ENCODE measurements at regions not wholly inside any gene's neighbourhood (a gene's known extent, or its start where the extent isn't known, plus 50 kb on each side); places are given as distances from the start of the nearest gene placed in this dataset.
"Not testable (repeated sequence)": the region's sequence is repeated elsewhere in the genome, so short reads cannot be mapped to it uniquely, and the experiment has no call there.

GRCh38 chr1:234915924-234916675 lies 212.5 kb downstream of the TOMM20 start:
- no peak for DNase-seq

DNA sequence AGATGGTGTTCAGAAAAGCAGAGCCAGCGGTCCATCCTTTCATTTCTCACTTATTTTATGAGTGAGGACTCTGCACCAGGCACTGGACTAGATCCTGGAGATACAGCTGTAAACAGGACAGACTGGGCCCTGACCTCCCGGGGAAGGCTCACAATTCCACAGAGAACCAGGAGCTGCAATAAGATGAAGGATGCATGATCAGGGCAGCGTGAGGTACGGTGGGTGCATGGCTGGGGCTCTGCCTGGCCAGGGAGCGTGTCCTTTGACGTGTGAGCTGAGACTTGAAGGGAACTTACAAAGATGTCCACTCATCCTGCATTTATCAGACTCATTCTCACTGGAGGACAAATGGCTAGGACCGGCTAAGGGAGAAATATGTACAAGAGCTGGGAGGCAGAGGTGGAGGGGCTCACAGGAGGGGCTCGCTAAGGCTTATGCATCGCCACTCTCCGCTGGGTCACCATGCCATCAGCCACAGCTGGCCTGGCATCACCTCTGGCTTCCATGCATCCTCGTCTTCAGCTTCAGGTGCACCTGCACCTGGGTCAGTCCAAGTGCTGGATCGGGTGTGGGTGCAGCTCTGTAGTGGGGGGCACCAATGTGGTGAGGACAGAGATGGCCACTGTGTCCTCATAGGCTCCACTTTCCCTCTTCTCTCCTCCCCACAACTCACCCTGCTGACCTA lies 213.9 kb downstream of the TOMM20 start:
- no peak for DNase-seq

- no peak for DNase-seq
These were observed 214.9 kb downstream of the TOMM20 start for GRCh38 chr1:234913771-234914170.

DNA sequence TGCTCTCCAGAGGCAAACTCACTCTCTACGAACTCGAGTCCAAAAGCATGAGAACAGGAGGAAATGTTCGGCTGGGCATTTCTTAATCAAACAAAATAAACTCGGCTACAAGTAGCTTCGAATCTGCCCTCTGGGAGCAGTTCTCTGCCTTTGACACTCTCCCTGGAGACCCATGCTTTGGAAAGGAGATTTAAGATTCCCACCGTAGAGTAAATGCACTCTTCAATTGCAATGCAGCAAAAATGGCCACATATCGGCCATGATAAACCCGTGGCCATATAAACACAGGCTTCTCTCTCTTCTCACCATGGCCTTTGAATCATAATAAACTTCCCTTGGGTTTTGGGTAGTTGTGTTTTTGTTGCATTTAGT lies 215.4 kb downstream of the TOMM20 start:
- no peak for DNase-seq

GRCh38 chr1:234912548-234913277 lies 215.9 kb downstream of the TOMM20 start:
- no peak for DNase-seq

DNA sequence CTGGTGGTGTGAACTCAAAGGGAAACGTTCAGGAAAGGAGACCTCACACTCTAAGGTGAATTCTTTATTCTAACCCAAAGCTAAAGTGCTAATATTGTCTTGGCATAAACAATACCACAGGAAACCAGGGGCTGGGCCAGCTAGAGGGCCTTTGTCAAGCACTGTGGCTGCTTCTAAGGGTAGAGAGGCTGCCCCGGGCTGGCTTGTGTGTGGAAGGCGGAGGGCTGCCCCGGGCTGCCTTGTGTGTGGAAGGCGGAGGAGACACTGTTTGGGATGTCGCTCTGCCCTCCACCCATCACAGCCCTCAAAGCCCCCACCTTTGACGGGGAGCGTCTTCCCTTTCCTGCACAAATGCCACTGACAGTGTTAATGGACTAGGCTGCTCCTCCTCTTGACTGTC lies 216.8 kb downstream of the TOMM20 start:
- peak; percentile 31 for DNase-seq

GRCh38 chr1:234911136-234911535 lies 217.5 kb downstream of the TOMM20 start:
- DNase-seq: not testable (repeated sequence)

GRCh38 chr1:234909851-234910250 lies 218.8 kb downstream of the TOMM20 start:
- DNase-seq: no peak

GRCh38 chr1:234909307-234909810 lies 219.3 kb downstream of the TOMM20 start:
- no peak for DNase-seq

DNA sequence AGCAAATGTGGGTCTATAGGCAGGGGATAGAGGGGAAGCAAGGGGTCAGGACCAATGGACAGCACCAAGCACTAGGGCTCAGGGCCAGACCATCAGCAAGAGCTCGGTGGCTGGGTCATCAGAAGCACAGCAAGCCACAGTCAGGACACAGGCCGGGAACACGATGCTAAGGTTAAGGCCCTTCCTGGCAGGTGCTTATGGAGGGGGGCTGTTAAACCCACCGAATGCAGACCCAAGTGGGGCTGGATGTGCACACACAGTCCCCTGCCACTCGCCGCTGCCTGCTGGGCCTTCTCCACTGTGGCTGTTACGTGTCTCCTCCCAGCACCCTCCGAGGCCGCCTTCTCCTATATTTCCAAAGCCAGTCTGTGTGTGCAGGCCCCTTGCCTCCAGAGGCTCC lies 220.1 kb downstream of the TOMM20 start:
- no peak for DNase-seq

- no peak for DNase-seq
These were observed 220.7 kb downstream of the TOMM20 start for GRCh38 chr1:234907940-234908405.

DNA sequence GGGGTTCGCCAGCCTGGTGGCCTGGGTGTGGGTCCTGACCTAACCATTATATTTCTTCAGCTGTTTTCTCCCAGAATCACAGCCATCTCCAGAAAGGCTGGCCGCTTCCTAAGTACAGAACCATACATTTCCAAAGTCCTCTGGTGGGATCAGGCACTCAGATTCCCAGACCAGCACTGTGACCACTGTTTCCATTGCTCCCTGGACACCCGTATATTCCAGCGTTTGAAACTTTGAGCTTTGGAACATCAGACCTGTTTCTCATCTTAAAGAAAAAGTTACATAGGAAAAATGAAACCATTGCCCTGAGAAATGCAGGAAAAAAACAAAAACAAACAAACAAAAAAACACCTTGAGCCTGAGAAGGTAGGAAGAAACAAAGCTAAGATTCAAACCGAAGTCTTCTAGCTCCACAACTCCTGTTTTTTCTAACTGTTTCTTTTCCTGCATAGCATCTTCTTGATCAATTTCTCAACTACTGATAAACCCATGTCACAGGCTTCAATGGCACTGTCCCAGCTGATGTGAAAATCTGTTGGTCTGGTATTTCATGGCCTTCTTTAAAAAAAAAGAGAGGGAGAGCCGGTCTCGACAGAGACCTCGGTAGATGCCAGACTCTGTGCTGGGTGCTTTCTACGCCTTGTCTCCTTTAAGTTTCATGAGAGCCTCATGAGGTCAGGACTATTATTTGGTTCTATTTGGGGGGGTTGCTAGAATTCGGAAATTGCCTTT lies 221.3 kb downstream of the TOMM20 start:
- no peak for DNase-seq

DNA sequence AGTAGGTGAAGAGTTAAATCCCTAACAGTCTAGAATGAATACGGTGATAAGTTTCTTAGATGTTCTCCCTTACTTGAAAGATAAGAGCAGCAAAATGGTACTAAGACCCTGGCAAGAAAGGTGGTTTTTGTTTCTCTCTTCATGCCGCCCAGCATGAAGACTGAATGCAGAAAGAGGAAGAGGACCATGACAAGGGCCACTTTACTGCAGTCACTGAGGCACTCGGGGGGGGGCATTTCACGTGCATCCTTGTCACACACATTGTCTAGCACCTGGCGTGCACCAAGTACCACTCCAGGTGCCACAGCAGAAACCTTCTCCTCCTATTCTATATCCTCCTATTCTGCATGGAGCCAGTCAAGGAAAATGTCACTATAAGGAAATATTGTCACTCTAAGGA lies 222.0 kb downstream of the TOMM20 start:
- no peak for DNase-seq

- DNase-seq: no peak
These were observed 225.7 kb downstream of the TOMM20 start for GRCh38 chr1:234902774-234903547.

DNA sequence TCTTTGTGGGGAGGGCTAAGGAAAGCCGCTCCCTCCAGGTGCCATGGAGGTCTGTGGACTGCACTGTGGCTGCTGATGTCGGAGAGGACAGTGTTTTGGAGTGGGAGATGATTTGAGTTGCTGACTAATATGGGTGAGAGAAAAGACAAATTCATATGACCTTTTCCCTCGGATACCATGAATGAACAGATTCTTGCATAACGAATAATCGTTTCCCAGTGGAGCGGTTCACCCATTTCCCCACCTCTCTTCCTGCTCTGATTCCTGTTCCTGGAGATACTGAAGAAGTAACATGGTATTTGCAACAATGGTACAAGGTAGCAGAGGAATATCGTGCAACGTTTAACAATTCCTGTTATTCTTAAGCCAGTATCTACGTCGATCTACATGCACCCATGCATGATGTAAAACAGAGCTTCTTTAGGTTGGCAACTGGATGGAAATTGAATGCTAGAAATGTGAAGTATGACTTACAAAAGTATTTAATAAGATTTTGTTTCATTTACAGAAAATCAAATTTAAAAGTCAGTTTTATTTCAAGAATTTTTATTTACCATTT lies 227.1 kb downstream of the TOMM20 start:
- DNase-seq: no peak

GRCh38 chr1:234900595-234900994 lies 228.0 kb downstream of the TOMM20 start:
- DNase-seq: no peak

DNA sequence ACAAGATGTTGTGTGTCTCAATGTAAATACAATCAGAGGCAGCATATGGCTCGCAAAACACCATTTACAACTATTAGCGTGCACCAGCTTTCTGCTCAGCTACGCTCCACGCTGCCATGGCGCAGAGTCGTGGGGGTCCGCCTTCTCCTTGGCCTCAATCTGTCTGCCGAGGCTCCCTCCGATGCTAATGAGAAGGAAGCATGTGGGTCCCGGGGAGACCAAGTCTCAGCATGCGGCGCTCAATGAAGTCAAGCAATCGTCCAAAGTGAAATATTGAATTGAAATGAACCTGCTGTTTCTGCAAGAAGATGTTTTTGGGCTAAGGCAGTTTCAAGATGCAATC lies 228.9 kb downstream of the TOMM20 start:
- no peak for DNase-seq

DNA sequence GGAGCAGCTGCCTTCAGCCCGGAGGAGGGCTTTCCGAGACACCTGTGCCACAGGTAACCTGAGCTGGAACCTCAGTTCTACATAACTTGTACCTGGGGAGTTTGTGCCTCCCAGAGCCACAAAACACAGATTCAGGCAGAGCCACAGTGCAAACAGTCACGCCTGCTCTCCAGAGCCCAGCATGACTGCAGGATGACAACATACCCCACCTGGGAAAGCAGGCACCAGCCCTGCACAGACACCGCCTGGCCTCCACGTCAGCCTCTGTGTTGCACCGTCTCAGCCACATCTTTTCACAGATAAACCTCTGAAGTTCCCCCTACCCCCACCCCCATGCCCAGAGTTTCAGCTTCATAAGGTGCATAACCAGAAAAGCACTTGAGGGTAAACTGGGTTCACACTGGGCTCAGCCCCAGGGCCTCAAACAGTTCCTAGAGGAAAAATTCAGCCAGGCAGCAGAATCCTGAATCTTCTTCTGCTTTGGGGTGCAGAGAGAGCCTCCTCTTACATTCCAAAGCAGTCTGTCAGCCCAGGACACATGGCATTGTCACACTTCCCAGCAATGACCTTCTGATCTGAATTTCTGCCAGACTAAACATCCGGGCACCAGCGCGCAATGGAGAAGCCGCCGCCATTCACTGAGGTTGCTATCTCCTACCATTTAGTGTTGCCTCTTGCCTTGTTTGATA lies 229.5 kb downstream of the TOMM20 start:
- DNase-seq: no peak

GRCh38 chr1:234898455-234899033 lies 230.1 kb downstream of the TOMM20 start:
- DNase-seq: no peak

GRCh38 chr1:234897754-234898454 lies 230.7 kb downstream of the TOMM20 start:
- no peak for DNase-seq
